ENCODE measurements at regions not wholly inside any gene's neighbourhood (a gene's known extent, or its start where the extent isn't known, plus 50 kb on each side); places are given as distances from the start of the nearest gene placed in this dataset.

DNA sequence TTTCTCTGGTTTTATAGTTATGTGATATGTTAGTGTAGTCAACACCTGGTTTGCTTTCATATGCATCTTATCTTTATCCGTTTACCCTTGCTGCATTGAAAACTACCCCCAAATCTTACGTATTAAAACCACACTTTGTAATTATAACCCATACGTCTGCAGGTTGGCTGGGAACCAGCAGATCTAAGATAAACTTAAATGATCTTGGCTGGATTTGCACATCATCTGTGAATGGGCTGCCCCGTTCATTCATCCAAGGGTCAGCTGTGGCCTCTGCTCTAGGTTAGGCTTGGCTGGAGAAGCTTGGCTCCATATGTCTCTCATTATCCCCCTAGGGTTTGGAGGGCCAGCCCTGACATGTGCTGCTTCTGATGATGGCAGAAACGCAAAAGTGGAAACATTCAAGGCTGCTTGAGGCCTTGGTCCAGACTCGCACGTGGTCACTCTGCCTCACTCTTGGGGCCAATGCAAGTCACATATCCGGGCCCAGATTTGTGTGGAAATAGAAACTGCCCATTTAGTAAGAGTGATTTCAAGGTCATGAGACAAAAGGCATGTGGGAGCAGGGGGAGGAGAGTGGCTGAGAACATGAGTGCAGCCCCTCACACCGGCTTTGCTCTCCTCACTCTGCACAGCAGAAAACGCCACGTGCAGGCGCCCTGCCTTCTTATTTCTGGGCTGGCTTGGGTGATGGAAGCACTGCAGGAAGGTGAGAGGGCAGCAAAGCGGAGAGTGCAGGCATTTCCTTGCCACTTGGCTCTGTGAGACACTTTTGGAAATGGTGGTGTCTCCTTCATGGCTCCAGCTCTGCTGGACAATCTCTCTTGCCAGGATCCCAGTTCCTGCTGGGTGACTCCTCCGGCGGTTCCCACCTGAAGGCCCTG, 553.8 kb downstream of the GLRX3 start:
- Histone ChIP-seq H3K27ac (ENCODE audit: control insufficient read depth, insufficient read depth, low read length) (no peak overlapping the region), H3K79me2 (ENCODE audit: control insufficient read depth, insufficient read depth, low read length) (no peaks in the 10 kb centered on the region), H3K27me3 (ENCODE audit: control insufficient read depth, extremely low read depth, insufficient read depth, low read length) (no peaks in the 10 kb centered on the region), H3K4me2 (ENCODE audit: control insufficient read depth, extremely low read depth, insufficient read depth, low read depth, low read length) (no peak overlapping the region), H2AFZ (ENCODE audit: control insufficient read depth, low read length) (no peak overlapping the region), H3K4me1 (ENCODE audit: control insufficient read depth, extremely low read depth, insufficient read depth, low read length) (no peaks in the 10 kb centered on the region), H4K20me1 (ENCODE audit: control insufficient read depth, extremely low read depth, insufficient read depth, low read length) (no peaks in the 10 kb centered on the region), H3K9me1 (ENCODE audit: control insufficient read depth, extremely low read depth, insufficient read depth, low read length) (no peaks in the 10 kb centered on the region), H3K36me3 (ENCODE audit: control insufficient read depth in 2 of 2, extremely low read depth in 1 of 2, insufficient read depth in 2 of 2, low read length in 2 of 2) (no peaks in the 10 kb centered on the region), H3K4me3 (ENCODE audit: control insufficient read depth in 2 of 3, extremely low read depth in 1 of 3, insufficient read depth in 2 of 3, low read depth in 1 of 3, low read length in 3 of 3) (no peak overlapping the region), H3K9me3 (ENCODE audit: control insufficient read depth, low read depth, low read length) (peaks cover 1% of the 10 kb centered on the region), H3K9ac (ENCODE audit: control insufficient read depth, extremely low read depth, insufficient read depth, low read length) (no peak overlapping the region)
- DNase-seq (ENCODE audit: low read depth, low spot score) (no peak), FAIRE-seq (no peak)
- TF ChIP-seq EZH2 (IDR thresholded peaks at IDR 0.05; ENCODE audit: low read length), result no peak
- TF ChIP-seq, protein P1, sequence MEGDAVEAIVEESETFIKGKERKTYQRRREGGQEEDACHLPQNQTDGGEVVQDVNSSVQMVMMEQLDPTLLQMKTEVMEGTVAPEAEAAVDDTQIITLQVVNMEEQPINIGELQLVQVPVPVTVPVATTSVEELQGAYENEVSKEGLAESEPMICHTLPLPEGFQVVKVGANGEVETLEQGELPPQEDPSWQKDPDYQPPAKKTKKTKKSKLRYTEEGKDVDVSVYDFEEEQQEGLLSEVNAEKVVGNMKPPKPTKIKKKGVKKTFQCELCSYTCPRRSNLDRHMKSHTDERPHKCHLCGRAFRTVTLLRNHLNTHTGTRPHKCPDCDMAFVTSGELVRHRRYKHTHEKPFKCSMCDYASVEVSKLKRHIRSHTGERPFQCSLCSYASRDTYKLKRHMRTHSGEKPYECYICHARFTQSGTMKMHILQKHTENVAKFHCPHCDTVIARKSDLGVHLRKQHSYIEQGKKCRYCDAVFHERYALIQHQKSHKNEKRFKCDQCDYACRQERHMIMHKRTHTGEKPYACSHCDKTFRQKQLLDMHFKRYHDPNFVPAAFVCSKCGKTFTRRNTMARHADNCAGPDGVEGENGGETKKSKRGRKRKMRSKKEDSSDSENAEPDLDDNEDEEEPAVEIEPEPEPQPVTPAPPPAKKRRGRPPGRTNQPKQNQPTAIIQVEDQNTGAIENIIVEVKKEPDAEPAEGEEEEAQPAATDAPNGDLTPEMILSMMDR (optimal IDR thresholded peaks at IDR 0.05 in 1 of 3, IDR thresholded peaks at IDR 0.05 in 1 of 3, conservative IDR thresholded peaks at IDR 0.05 in 1 of 3; ENCODE audit: extremely low read depth in 1 of 3, insufficient read depth in 2 of 3, low read length in 3 of 3), result no peak
- dilution Hi-C loops (cut with MboI; ENCODE audit: extremely low pct_ligation_motif_present, low sequenced_read_pairs), result no loop called here

GRCh38 chr10:130691776-130692175, 555.6 kb downstream of the GLRX3 start:
- Histone ChIP-seq H3K9me3 (ENCODE audit: control insufficient read depth, low read depth, low read length) (peaks cover 1% of the 10 kb centered on the region), H3K9ac (ENCODE audit: control insufficient read depth, extremely low read depth, insufficient read depth, low read length) (no peak overlapping the region), H3K36me3 (ENCODE audit: control insufficient read depth in 2 of 2, extremely low read depth in 1 of 2, insufficient read depth in 2 of 2, low read length in 2 of 2) (no peaks in the 10 kb centered on the region), H3K4me2 (ENCODE audit: control insufficient read depth, extremely low read depth, insufficient read depth, low read depth, low read length) (no peak overlapping the region), H3K27me3 (ENCODE audit: control insufficient read depth, extremely low read depth, insufficient read depth, low read length) (no peaks in the 10 kb centered on the region), H3K4me3 (ENCODE audit: control insufficient read depth in 2 of 3, extremely low read depth in 1 of 3, insufficient read depth in 2 of 3, low read depth in 1 of 3, low read length in 3 of 3) (no peak overlapping the region), H4K20me1 (ENCODE audit: control insufficient read depth, extremely low read depth, insufficient read depth, low read length) (no peaks in the 10 kb centered on the region), H3K27ac (ENCODE audit: control insufficient read depth, insufficient read depth, low read length) (no peak overlapping the region), H3K79me2 (ENCODE audit: control insufficient read depth, insufficient read depth, low read length) (no peaks in the 10 kb centered on the region), H2AFZ (ENCODE audit: control insufficient read depth, low read length) (no peak overlapping the region), H3K9me1 (ENCODE audit: control insufficient read depth, extremely low read depth, insufficient read depth, low read length) (no peaks in the 10 kb centered on the region), H3K4me1 (ENCODE audit: control insufficient read depth, extremely low read depth, insufficient read depth, low read length) (no peaks in the 10 kb centered on the region)
- FAIRE-seq (no peak), DNase-seq (ENCODE audit: low read depth, low spot score) (no peak)
- dilution Hi-C loops (cut with MboI; ENCODE audit: extremely low pct_ligation_motif_present, low sequenced_read_pairs), result no loop called here
- TF ChIP-seq, protein P1 (optimal IDR thresholded peaks at IDR 0.05 in 1 of 3, IDR thresholded peaks at IDR 0.05 in 1 of 3, conservative IDR thresholded peaks at IDR 0.05 in 1 of 3; ENCODE audit: extremely low read depth in 1 of 3, insufficient read depth in 2 of 3, low read length in 3 of 3), result no peak
- TF ChIP-seq EZH2 (IDR thresholded peaks at IDR 0.05; ENCODE audit: low read length), result no peak
